GM12878 (cell line): ENCODE measurements at regions not wholly inside any gene's neighbourhood (a gene's known extent, or its start where the extent isn't known, plus 50 kb on each side); places are given as distances from the start of the nearest gene placed in this dataset.

ENCODE experiments used
- CHD2 ChIP-seq: IDR thresholded peaks from 2 replicates; pipeline ENCODE4 v1.6.1; 2011; ENCODE audit warnings: low read depth, low read length, improper control_type of control experiment, borderline replicate concordance
- REST ChIP-seq: IDR thresholded peaks from 2 replicates; pipeline ENCODE4 v1.6.1; 2012; ENCODE audit warnings: mild to moderate bottlenecking, low read depth, low read length

GRCh38 chr2:145136702-145137101 is 616.8 kb upstream of the ZEB2 start:
- TF ChIP-seq CHD2, result no peak
- no peak for TF ChIP-seq REST
